Hepatocyte (in vitro differentiated cells): ENCODE measurements at regions not wholly inside any gene's neighbourhood (a gene's known extent, or its start where the extent isn't known, plus 50 kb on each side); places are given as distances from the start of the nearest gene placed in this dataset.

Experiments
- CTCF ChIP-seq: fragments of 200-600 bp; sonication (generic); IDR thresholded peaks from 2 replicates; pipeline ENCODE4 v1.5.1; 2016; ENCODE audit warnings: antibody characterized with exemption, mild to moderate bottlenecking; ENCODE audit not compliant: poor library complexity
- EZH2 ChIP-seq: fragments of 200-600 bp; sonication (generic); IDR thresholded peaks from 2 replicates; pipeline ENCODE4 v1.6.1; 2016; ENCODE audit warnings: antibody characterized with exemption, mild to moderate bottlenecking, borderline replicate concordance

GRCh38 chrX:148371291-148371690, 129.1 kb upstream of the AFF2 start:
- TF ChIP-seq CTCF (no peak), EZH2 (no peak)
